ENCODE measurements at regions not wholly inside any gene's neighbourhood (a gene's known extent, or its start where the extent isn't known, plus 50 kb on each side); places are given as distances from the start of the nearest gene placed in this dataset.

- TF ChIP-seq CTCF (IDR thresholded peaks at IDR 0.05) (no peak), EZH2 (IDR thresholded peaks at IDR 0.05; ENCODE audit: borderline replicate concordance, insufficient read depth, low read depth, low read length, poor library complexity, severe bottlenecking) (no peak)
- H4K20me1 ChIP-seq (ENCODE audit: control insufficient read depth, insufficient read depth, low read length, poor library complexity, severe bottlenecking), result no peaks in the 10 kb centered on the region
- ChIA-PET POLR2A (no interaction called here), CTCF (no interaction called here)
- no peak overlapping the region for H3K27ac ChIP-seq (ENCODE audit: low read length in 2 of 2)
- Mint-ChIP-seq H3K27ac (no peak overlapping the region), H3K4me1 (no peaks in the 10 kb centered on the region), H3K9me3 (ENCODE audit: insufficient read depth) (no peaks in the 10 kb centered on the region), H3K27me3 (no peaks in the 10 kb centered on the region), H3K4me3 (no peak overlapping the region)
- no peaks in the 10 kb centered on the region for H3K9me3 ChIP-seq (ENCODE audit: control extremely low read depth in 1 of 3, control insufficient read depth in 2 of 3, insufficient read depth in 1 of 3, low read length in 2 of 3)
- H3K79me2 ChIP-seq (ENCODE audit: control insufficient read depth, insufficient read depth, low read length), result no peaks in the 10 kb centered on the region
- no peak overlapping the region for H2AFZ ChIP-seq (ENCODE audit: insufficient read depth, low read depth, low read length, poor library complexity, severe bottlenecking)
- ATAC-seq (ENCODE audit: low read depth) (no peak), DNase-seq (no peak)
- no peaks in the 10 kb centered on the region for H3K36me3 ChIP-seq (replicated peaks in 1 of 2; ENCODE audit: control extremely low read depth in 1 of 2, control insufficient read depth in 1 of 2, extremely low read depth in 1 of 2, insufficient read depth in 2 of 2, low read length in 1 of 2)
- intact Hi-C loops (cut with micrococcal nuclease), result no loop called here
- H3K4me1 ChIP-seq (ENCODE audit: control insufficient read depth in 2 of 2, insufficient read depth in 2 of 2, low read length in 2 of 2), result no peaks in the 10 kb centered on the region
- H3K4me2 ChIP-seq (replicated peaks; ENCODE audit: low read depth, low read length, poor library complexity, severe bottlenecking), result no peak overlapping the region
- no peak overlapping the region for H3K9ac ChIP-seq (ENCODE audit: low read length)
- no peaks in the 10 kb centered on the region for H3K27me3 ChIP-seq (replicated peaks in 1 of 4; ENCODE audit: control extremely low read depth in 1 of 4, control insufficient read depth in 3 of 4, insufficient read depth in 4 of 4, low read length in 3 of 4)
- H3K4me3 ChIP-seq (ENCODE audit: control extremely low read depth in 1 of 5, extremely low read depth in 1 of 5, insufficient read depth in 1 of 5, low read depth in 2 of 5, low read length in 4 of 5), result no peak overlapping the region
Observed at GRCh38 chr10:33795529-33795928, 461.1 kb upstream of the NRP1 start.

- ATAC-seq (ENCODE audit: low read depth) (no peak), DNase-seq (no peak)
- H3K4me2 ChIP-seq (replicated peaks; ENCODE audit: low read depth, low read length, poor library complexity, severe bottlenecking), result no peak overlapping the region
- Mint-ChIP-seq H3K4me1 (no peaks in the 10 kb centered on the region), H3K9me3 (ENCODE audit: insufficient read depth) (no peaks in the 10 kb centered on the region), H3K4me3 (no peak overlapping the region), H3K27ac (no peak overlapping the region), H3K27me3 (no peaks in the 10 kb centered on the region)
- H2AFZ ChIP-seq (ENCODE audit: insufficient read depth, low read depth, low read length, poor library complexity, severe bottlenecking), result no peak overlapping the region
- H4K20me1 ChIP-seq (ENCODE audit: control insufficient read depth, insufficient read depth, low read length, poor library complexity, severe bottlenecking), result no peaks in the 10 kb centered on the region
- TF ChIP-seq CTCF (IDR thresholded peaks at IDR 0.05) (no peak), EZH2 (IDR thresholded peaks at IDR 0.05; ENCODE audit: borderline replicate concordance, insufficient read depth, low read depth, low read length, poor library complexity, severe bottlenecking) (no peak)
- no peaks in the 10 kb centered on the region for H3K36me3 ChIP-seq (replicated peaks in 1 of 2; ENCODE audit: control extremely low read depth in 1 of 2, control insufficient read depth in 1 of 2, extremely low read depth in 1 of 2, insufficient read depth in 2 of 2, low read length in 1 of 2)
- intact Hi-C loops (cut with micrococcal nuclease), result no loop called here
- H3K27ac ChIP-seq (ENCODE audit: low read length in 2 of 2), result no peak overlapping the region
- H3K4me3 ChIP-seq (ENCODE audit: control extremely low read depth in 1 of 5, extremely low read depth in 1 of 5, insufficient read depth in 1 of 5, low read depth in 2 of 5, low read length in 4 of 5), result no peak overlapping the region
- ChIA-PET CTCF (no interaction called here), POLR2A (no interaction called here)
- no peaks in the 10 kb centered on the region for H3K9me3 ChIP-seq (ENCODE audit: control extremely low read depth in 1 of 3, control insufficient read depth in 2 of 3, insufficient read depth in 1 of 3, low read length in 2 of 3)
- no peaks in the 10 kb centered on the region for H3K27me3 ChIP-seq (replicated peaks in 1 of 4; ENCODE audit: control extremely low read depth in 1 of 4, control insufficient read depth in 3 of 4, insufficient read depth in 4 of 4, low read length in 3 of 4)
- H3K79me2 ChIP-seq (ENCODE audit: control insufficient read depth, insufficient read depth, low read length), result no peaks in the 10 kb centered on the region
- WGBS (ENCODE audit: insufficient coverage), result no CpG with 5 or more reads among the region's 3 CpGs
- H3K4me1 ChIP-seq (ENCODE audit: control insufficient read depth in 2 of 2, insufficient read depth in 2 of 2, low read length in 2 of 2), result no peaks in the 10 kb centered on the region
- H3K9ac ChIP-seq (ENCODE audit: low read length), result no peak overlapping the region
Observed at GRCh38 chr10:33794460-33794859, 460.0 kb upstream of the NRP1 start.

Measured in B cell (primary cell).